Endometrium (tissue), 2 donors: ENCODE measurements at regions not wholly inside any gene's neighbourhood (a gene's known extent, or its start where the extent isn't known, plus 50 kb on each side); places are given as distances from the start of the nearest gene placed in this dataset.

Source experiments
- FAIRE-seq: peaks from 2 replicates; lab custom pipeline; 2012; peaks lifted over from hg19 to GRCh38; lab: Jason Lieb, UNC
- donor health status: control.
- donor health status: control.

- no peak for FAIRE-seq
Observed at GRCh38 chr5:133905424-133905823, 63.0 kb downstream of the C5orf15 start.

GRCh38 chr5:133904641-133905040, 63.8 kb downstream of the C5orf15 start:
- FAIRE-seq, result no peak

DNA sequence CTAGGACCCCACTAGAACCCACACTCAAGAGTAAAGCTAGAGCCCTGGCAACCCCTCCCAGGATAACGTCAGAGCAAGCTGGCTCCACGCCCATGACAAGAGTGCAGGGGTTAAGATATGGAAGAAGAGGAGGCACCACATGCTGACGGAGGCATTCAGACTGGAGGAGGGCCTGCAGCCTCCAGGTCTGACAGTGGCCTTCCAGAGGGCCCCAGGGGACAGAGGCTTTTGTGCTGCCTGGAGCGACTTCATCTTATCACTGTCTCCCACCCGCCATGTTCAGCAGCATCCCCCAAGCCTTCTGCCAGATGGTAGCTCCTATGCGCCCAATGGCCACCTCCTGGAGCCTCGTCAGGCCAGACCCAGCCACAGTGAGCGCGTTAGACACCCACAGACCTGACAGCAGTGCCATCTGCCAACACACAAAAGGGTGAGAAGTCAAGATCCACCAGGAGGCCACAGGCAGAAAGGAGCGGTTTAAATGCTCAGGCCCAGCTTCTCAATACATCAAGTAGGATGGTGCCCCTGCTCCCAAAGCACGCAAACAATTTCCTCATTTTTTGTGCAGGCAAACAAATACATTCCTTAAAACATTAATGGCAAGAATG, 65.8 kb downstream of the C5orf15 start:
- FAIRE-seq, result no peak

GRCh38 chr5:133900534-133901270, 67.7 kb downstream of the C5orf15 start:
- FAIRE-seq, result no peak

DNA sequence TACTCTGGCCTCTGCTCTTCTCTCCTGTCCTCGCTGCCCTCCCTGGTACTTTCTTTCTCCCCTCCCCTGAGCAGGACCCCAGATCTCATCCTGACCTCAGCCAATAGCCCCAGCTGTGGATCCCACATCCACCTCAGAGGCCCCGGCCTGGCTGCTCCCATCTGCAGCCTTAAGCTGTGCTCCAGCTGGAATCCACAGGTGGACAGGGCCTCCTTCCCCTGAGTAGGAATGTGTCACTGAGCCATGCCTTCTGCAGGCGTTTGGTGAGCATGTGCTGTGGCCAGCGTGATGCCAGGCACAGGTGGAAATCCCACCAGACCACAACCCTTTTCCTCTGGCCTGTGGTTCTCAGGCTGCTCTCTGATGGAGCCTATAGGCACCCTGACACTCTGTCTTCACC, 68.9 kb downstream of the C5orf15 start:
- FAIRE-seq, result no peak

DNA sequence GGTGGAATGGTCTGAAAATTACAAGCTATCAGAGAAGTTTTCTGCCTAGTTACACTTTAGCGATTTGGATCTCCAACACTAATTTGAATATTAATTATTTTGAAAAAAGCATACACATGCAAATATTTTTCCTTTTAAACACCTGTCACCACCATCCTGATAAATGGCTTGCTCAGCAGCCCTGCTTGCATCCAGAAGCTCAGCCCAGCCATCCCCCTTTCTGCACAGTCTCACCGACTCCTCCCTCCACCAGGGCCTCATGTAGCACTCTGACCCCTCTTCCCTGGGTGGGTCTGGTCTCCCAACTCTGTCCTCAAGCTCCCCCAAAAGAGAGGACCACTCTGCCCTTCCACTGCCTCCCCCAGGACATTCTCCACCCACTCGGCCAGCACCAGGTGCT, 70.0 kb downstream of the C5orf15 start:
- no peak for FAIRE-seq

- no peak for FAIRE-seq
Observed at GRCh38 chr5:133897431-133897830, 71.0 kb downstream of the C5orf15 start.

GRCh38 chr5:133896873-133897272, 71.6 kb downstream of the C5orf15 start:
- no peak for FAIRE-seq

DNA sequence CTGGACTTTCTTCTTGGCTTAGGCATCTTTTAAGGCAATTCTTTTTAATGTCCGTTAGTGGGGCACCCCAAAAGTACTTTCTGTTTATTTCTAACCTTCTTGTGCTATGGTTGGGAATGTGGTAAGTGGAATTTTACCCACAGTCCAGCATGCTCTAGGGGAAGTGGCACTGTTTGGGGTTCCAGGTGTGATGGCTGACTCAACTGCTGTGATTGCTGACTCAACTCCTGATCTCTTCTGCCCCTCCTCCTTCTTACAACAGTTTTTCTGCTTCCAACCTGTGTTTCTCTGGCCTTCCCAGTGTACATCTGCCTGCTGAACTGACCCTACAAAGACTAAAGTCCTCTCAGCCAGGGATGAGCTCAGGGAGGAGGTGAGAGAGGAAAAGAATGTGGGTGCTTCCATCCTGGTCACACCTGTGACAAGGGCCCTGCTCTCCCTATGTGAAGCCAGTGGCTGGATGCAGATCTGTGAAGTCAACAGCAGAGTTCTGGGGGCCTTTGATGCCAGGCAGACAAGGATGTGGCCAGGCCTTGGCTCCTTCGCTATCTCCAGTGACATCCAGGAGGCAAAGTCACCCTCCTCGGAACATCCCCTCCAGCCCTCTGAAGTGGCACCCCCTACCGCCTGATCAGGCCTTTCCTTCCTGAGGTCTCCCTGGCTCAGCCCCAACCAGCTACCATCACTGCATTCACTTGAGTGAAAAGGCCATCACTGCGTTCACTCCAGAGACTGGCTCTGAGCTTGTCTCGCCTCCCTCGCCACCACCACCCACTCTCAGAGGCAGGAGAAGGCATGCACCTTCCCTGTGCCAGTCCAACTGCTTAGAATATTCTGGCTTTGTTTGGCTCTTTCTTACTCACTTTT, 72.2 kb downstream of the C5orf15 start:
- FAIRE-seq, result no peak

DNA sequence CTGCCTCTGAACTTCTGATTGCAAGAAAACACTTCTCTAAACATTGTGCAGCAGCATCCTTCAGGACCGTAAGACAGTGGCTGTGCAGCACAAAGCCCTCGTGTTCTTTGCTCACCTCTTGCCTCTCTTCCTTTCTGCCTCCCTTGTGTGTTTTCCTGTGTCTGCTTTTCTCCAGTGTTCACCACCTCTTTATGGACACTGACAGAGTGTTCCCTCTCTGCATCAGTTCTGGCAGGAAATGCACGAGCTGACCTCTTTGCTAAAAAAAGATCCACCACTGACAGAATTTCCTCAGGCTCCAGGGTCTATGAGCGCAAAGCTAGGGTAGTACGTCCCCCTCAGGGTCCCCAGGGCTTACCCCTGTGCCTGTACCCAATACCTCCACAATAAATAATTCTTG, 74.3 kb downstream of the C5orf15 start:
- FAIRE-seq, result no peak

DNA sequence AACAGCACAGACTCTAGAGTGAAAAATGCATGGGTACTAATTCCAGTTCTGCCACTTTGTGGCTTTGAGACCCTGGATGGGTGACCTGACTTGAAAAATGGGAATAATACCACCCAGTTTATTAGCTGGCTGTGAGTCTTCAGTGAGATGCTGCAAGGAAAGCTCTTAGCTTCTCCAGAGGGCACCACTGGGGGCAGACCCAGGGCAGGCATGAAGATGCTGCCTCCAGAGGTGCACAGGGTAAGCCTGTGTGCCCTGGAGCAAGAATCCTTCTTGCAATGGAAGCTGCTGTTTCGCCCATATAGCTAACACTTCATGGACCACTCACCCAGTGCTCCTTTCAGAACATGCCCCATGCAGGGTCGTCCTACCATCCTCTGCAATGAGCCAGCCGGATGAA, 75.7 kb downstream of the C5orf15 start:
- no peak for FAIRE-seq

GRCh38 chr5:133892306-133892705, 76.1 kb downstream of the C5orf15 start:
- no peak for FAIRE-seq

- no peak for FAIRE-seq
Observed at GRCh38 chr5:133891390-133891789, 77.0 kb downstream of the C5orf15 start.

GRCh38 chr5:133890776-133891280, 77.6 kb downstream of the C5orf15 start:
- FAIRE-seq, result no peak

DNA sequence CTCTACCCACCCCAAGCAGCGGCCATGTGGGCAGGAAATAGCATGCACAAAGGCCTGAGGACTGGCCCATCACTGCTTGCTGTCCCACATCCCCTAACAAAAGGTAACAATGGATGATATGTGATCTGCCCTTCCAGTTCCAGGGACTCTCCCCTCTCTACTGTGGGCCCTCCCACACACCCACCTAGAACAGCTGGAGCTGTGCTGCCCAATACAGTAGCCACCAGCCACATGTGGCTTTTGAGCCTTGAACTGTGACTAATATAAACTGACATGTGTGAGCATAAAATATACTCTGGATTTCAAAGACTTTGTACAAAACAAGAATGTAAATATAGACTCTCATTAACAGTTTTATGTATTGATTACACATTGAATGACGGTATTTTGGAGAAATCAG, 78.1 kb downstream of the C5orf15 start:
- FAIRE-seq, result peak; percentile 79

DNA sequence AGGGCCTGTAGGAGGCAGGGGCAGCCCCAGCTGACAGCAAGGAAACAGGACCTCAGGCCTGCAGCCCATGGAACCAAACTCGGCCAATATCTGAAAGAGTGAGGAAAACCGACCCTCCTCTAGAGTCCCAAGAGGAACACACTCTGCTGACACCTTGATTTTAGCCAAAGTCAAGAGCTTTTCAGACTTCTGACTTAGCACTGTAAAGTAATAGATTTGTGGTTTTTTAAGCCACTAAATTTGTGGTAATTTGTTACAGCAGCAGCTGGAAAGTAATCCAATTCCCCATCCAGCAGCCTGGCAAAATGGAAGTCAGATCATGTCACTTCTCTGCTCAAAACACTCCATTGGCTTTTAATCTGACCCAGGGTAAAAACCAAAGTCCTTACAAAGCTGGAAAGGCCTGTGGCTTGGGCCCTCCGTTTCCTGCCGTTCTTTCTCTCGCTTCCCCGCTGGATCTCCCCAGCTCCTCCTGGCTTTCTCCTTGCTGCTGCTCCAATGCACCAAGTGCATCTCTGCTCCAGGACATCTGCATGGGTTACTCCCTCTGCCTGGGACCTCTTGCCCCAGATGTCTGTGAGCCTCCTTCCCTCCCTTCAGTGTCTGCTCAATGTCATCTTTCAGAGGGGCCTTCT, 79.0 kb downstream of the C5orf15 start:
- FAIRE-seq, result no peak

DNA sequence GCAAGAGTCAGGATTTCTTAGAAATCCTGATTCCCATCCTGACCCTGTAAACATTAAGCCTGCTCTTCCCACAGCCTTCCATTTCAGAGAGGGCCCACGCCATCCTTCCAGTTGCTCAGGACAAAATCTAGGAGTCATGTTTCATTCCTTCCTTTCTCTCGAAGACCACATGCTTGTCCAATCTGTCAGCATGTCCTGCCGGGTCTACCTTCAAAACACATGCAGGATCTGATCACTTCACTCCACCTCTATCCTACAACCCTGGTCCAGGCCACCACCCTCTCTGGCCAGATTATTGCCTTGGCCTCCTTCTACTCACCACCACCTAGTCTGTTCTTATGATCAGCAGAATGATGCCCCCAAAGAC, 79.8 kb downstream of the C5orf15 start:
- FAIRE-seq, result no peak

- no peak for FAIRE-seq
Observed at GRCh38 chr5:133885566-133885965, 82.9 kb downstream of the C5orf15 start.

DNA sequence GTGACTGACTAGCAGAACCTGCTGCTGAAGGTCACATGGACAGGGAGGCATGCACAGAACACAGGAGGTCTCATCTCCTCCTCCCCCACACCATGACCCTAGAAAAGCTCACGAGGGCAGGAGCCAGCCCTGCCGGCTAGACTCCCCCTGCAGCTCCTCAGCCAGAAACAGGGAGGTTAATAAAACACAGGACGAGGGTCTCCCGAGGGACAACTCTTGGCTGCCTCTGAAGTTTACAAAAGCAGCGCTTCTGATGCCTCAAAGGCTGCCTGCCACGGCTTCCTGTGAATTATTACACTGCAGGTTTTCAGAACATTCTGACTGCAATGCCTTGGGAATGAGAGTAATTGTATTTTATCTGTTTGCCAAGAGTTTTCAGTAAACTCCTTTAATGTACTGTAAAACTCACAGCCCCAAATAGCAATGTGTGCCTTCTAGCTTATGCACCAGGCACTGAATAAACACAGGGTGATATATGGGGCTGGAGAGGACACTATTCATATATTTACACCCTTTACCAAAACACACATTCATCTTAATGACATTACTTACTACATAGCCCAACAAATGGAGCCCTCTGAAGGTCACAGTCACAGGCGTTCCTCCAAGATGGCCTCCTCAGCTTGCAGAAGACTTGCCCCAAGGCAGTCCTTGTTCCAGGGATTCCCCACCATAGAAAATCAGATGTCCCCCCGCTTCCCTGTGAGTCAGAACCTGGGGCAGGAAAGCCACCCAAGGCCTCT, 83.7 kb downstream of the C5orf15 start:
- peak; percentile 87 for FAIRE-seq

DNA sequence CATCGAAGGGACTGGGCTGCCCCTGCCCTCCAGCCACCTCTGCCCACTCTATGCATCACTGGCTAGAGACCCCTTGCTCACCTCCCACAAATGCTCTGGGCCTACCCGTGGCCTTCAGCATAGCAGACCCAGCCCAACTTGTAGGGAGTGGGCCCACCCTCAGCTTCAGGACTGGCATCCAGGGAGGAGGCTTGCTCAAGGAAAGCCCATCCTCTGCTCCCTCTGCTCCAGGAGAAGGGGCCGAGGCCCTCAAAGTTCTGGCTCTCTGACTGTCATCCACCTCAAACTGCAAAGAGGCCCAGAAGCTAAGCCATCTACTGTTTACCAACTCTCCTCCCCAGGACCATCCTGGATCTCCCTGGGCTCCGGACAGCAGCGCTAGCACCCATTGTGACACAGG, 84.5 kb downstream of the C5orf15 start:
- FAIRE-seq, result no peak

GRCh38 chr5:133882846-133883245, 85.6 kb downstream of the C5orf15 start:
- no peak for FAIRE-seq

DNA sequence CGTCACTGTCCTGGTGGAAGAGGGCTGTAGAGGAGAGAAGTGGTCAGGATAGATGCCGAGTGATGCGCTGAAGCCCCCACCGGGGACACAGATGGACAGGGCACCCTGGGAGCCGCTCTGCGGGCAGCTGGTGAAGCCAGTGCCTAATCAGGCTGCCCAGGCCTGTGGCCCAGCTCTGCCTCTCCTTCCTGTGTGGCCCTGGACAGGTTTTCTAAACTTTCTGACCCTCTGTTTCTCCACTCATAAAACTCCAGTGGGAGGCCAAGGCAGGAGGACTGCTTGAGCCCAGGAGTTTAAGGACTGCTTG, 86.1 kb downstream of the C5orf15 start:
- FAIRE-seq, result no peak
